Transverse colon (tissue), 4 donors: ENCODE measurements at regions not wholly inside any gene's neighbourhood (a gene's known extent, or its start where the extent isn't known, plus 50 kb on each side); places are given as distances from the start of the nearest gene placed in this dataset.

Experiments
- DNase-seq: peaks from one replicate; pipeline ENCODE4 v3.0.0-alpha.2; 2019
- H3K27ac ChIP-seq, 4 donors: fragments of 200-600 bp; sonication (generic); 2 replicates each; pipeline ENCODE4 v1.5.1; 2016 to 2018; ENCODE audit warnings: inconsistent platforms in 4 of 4
- H3K27me3 ChIP-seq: fragments of 200-600 bp; sonication (generic); 2 replicates; pipeline ENCODE4 v1.5.1; 2017; ENCODE audit warnings: inconsistent platforms
- H3K36me3 ChIP-seq, 4 donors: fragments of 200-600 bp; sonication (generic); 2 replicates each; pipeline ENCODE4 v1.5.1; 2017 to 2019; ENCODE audit warnings: inconsistent platforms in 4 of 4
- H3K4me1 ChIP-seq, 4 donors: fragments of 200-600 bp; sonication (generic); 2 replicates each; pipeline ENCODE4 v1.5.1; 2017 to 2020; ENCODE audit warnings: inconsistent platforms in 4 of 4
- H3K4me3 ChIP-seq, 4 donors: fragments of 200-600 bp; sonication (generic); 1 replicate in 1 of 4; 2 replicates in 3 of 4; pipeline versions ENCODE4 v1.5.1 to v1.6.1; 2017 to 2019; ENCODE audit warnings: inconsistent platforms in 4 of 4
- H3K9me3 ChIP-seq, 2 donors: fragments of 200-600 bp; sonication (generic); 2 replicates each; pipeline ENCODE4 v1.5.1; 2017 to 2019; ENCODE audit warnings: inconsistent platforms in 2 of 2
- EP300 ChIP-seq: sonication (generic); formaldehyde crosslinking; IDR thresholded peaks from one replicate; pipeline ENCODE4 v1.6.1; 2017; ENCODE audit warnings: antibody characterized with exemption, low read depth
- POLR2A ChIP-seq: fragments of 450-650 bp; IDR thresholded peaks from one replicate; pipeline ENCODE4 v1.6.1; 2016; ENCODE audit warnings: antibody characterized with exemption, mild to moderate bottlenecking, moderate library complexity
- POLR2AphosphoS5 ChIP-seq, 3 donors: sonication (generic); formaldehyde crosslinking; IDR thresholded peaks; one replicate each; pipeline ENCODE4 v1.6.1; 2016; ENCODE audit warnings: antibody characterized with exemption in 3 of 3
- WGBS, 2 donors: methylation state at CpG; one replicate each; pipeline ENCODE4 v1.1.5; 2018; ENCODE audit warnings: low coverage in 1 of 2; 5-methylcytosine and 5-hydroxymethylcytosine counted together
- in situ Hi-C, 4 donors: fragments of 200-750 bp; cut with MboI; loops; one replicate each; pipeline versions ENCODE4 v1.15.0 to v1.15.1; 2017; ENCODE audit warnings: low sequenced_read_pairs in 3 of 4, low pct_ligation_motif_present in 1 of 4, low pct_unique_long_range_greater_than_20kb in 1 of 4
- intact Hi-C: fragments of 100-400 bp; cut with DNase I; formaldehyde crosslinking; loops from one replicate; pipeline ENCODE4 v1.15.1; 2023; ENCODE audit warnings: low total_unique reads
- TF ChIP-seq, protein P1 (sequence below), 5 experiments: fragments of 200-600 bp in 3 of 5; fragments of 450-650 bp in 2 of 5; sonication (generic) in 3 of 5; IDR thresholded peaks; 1 replicate in 2 of 5; 2 replicates in 3 of 5; pipeline ENCODE4 v1.5.1; 2016 to 2017; ENCODE audit warnings: antibody characterized with exemption in 5 of 5, inconsistent platforms in 3 of 5, mild to moderate bottlenecking in 2 of 5, moderate library complexity in 1 of 5

DNA sequence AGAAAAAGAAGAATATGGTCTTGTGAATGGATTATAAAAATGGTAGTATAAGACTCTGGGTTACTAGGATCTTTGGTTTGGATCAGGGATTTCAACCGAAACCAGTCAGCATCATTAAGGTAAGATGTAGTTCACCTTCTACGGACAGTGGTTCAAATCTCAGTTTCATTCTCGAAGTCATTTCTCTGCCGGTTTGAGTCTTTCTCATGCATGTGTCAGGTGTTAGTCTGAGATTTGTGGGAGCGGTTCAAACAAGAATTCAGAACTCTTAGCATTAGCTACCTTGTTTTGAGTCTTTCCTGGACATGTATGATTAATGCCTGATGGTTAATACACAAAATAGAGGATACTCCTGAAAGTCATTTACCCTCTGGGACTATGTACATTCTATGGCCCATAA is 735.9 kb upstream of the NUDT12 start:
- intact Hi-C loops (no loop called here), in situ Hi-C loops (no loop called here)
- no peak for DNase-seq
- H3K36me3 ChIP-seq: no peaks in the 10 kb centered on the region
- no peak overlapping the region for H3K4me3 ChIP-seq
- no peak overlapping the region for H3K27ac ChIP-seq
- no peaks in the 10 kb centered on the region for H3K27me3 ChIP-seq
- H3K4me1 ChIP-seq: no peaks in the 10 kb centered on the region
- 92 to 98% methylated on average over 5 of the region's 5 CpGs for WGBS, 2 donors
- TF ChIP-seq POLR2AphosphoS5 (IDR thresholded peaks at IDR 0.05): no peak
- TF ChIP-seq EP300: no peak
- TF ChIP-seq, protein P1, sequence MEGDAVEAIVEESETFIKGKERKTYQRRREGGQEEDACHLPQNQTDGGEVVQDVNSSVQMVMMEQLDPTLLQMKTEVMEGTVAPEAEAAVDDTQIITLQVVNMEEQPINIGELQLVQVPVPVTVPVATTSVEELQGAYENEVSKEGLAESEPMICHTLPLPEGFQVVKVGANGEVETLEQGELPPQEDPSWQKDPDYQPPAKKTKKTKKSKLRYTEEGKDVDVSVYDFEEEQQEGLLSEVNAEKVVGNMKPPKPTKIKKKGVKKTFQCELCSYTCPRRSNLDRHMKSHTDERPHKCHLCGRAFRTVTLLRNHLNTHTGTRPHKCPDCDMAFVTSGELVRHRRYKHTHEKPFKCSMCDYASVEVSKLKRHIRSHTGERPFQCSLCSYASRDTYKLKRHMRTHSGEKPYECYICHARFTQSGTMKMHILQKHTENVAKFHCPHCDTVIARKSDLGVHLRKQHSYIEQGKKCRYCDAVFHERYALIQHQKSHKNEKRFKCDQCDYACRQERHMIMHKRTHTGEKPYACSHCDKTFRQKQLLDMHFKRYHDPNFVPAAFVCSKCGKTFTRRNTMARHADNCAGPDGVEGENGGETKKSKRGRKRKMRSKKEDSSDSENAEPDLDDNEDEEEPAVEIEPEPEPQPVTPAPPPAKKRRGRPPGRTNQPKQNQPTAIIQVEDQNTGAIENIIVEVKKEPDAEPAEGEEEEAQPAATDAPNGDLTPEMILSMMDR (IDR thresholded peaks at IDR 0.05): no peak
- no peak for TF ChIP-seq POLR2A
- H3K9me3 ChIP-seq: no peaks in the 10 kb centered on the region

DNA sequence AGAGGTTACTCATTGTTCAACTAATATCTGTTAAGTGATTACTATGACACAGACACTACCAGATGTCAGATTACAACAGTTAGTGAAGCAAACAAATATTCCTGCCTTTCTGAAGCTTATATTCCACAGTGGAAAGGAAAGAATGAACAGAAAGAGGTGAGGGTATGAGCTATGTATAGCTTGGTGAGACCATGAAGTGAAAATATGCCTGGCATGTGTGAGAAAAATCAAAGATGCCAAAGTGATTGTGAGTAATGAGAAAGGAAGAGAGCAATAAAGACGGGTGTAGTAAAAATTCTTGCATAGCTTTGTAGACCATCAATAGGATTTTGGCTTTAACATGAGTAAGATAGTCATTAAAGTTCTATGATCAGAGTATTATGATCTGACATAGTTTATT is 734.5 kb upstream of the NUDT12 start:
- H3K36me3 ChIP-seq: no peaks in the 10 kb centered on the region
- H3K9me3 ChIP-seq: no peaks in the 10 kb centered on the region
- DNase-seq: no peak
- WGBS, 2 donors: 27 to 31% methylated on average over 1 of the region's 1 CpG
- in situ Hi-C loops: no loop called here
- H3K4me3 ChIP-seq: no peak overlapping the region
- no peaks in the 10 kb centered on the region for H3K27me3 ChIP-seq
- no peaks in the 10 kb centered on the region for H3K4me1 ChIP-seq
- H3K27ac ChIP-seq: no peak overlapping the region
- intact Hi-C loops: no loop called here
- TF ChIP-seq POLR2A (no peak), POLR2AphosphoS5 (IDR thresholded peaks at IDR 0.05) (no peak), EP300 (no peak)
- TF ChIP-seq, protein P1 (IDR thresholded peaks at IDR 0.05): no peak

DNA sequence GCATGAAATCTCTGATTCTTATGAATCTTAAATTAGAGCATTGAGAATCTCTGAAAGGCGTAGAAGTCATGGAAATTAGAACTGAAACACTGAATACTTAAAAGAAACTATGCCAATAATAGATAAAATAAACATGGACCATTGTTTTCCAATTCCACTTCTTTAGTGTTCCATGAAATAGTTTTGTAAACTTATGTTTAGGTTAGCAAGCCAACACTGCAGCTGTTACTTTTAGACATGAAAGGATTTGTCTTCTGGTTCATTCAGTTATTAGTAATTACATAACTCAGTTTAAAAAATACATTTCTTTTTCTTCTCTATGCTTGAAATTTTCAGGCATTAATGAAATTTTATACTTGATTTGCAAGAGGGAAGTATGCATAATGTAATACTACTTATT is 733.4 kb upstream of the NUDT12 start:
- DNase-seq: no peak
- H3K27ac ChIP-seq: no peak overlapping the region
- no peaks in the 10 kb centered on the region for H3K4me1 ChIP-seq
- no peaks in the 10 kb centered on the region for H3K27me3 ChIP-seq
- 68 to 75% methylated on average over 1 of the region's 1 CpG for WGBS, 2 donors
- TF ChIP-seq POLR2A (no peak), EP300 (no peak)
- TF ChIP-seq, protein P1 (IDR thresholded peaks at IDR 0.05): no peak
- intact Hi-C loops (no loop called here), in situ Hi-C loops (no loop called here)
- no peak overlapping the region for H3K4me3 ChIP-seq
- no peaks in the 10 kb centered on the region for H3K36me3 ChIP-seq
- H3K9me3 ChIP-seq: no peaks in the 10 kb centered on the region

GRCh38 chr5:104283136-104283535 is 720.5 kb upstream of the NUDT12 start:
- in situ Hi-C loops (no loop called here), intact Hi-C loops (no loop called here)
- Histone ChIP-seq H3K36me3 (no peaks in the 10 kb centered on the region), H3K4me3 (no peak overlapping the region), H3K27me3 (no peaks in the 10 kb centered on the region), H3K4me1 (no peaks in the 10 kb centered on the region), H3K27ac (no peak overlapping the region), H3K9me3 (peaks cover 0 to 6% of the 10 kb centered on the region in 2 donors)
- WGBS, 2 donors: 83 to 89% methylated on average over 1 of the region's 1 CpG
- TF ChIP-seq POLR2AphosphoS5 (IDR thresholded peaks at IDR 0.05): no peak
- TF ChIP-seq, protein P1 (IDR thresholded peaks at IDR 0.05): no peak
- no peak for DNase-seq
